ES-I3 (cell line): ENCODE measurements at regions not wholly inside any gene's neighbourhood (a gene's known extent, or its start where the extent isn't known, plus 50 kb on each side); places are given as distances from the start of the nearest gene placed in this dataset.
"Not testable (repeated sequence)": the region's sequence is repeated elsewhere in the genome, so short reads cannot be mapped to it uniquely, and the experiment has no call there.

Source experiments
- H3K36me3 ChIP-seq: 2 replicates; pipeline ENCODE4 v1.6.1; 2013; ENCODE audit warnings: mild to moderate bottlenecking, low read length, control low read depth, moderate library complexity; ENCODE audit not compliant: insufficient read depth
- H3K4me1 ChIP-seq: 2 replicates; pipeline ENCODE4 v1.6.1; 2013; ENCODE audit warnings: mild to moderate bottlenecking, control low read depth, low read length; ENCODE audit not compliant: insufficient read depth
- H3K9ac ChIP-seq: 2 replicates; pipeline ENCODE4 v1.6.1; 2013; ENCODE audit warnings: low read depth, mild to moderate bottlenecking, low read length, moderate library complexity
- H3K9me3 ChIP-seq: 2 replicates; pipeline ENCODE4 v1.6.1; 2013; ENCODE audit warnings: mild to moderate bottlenecking, low read length, moderate library complexity; ENCODE audit not compliant: control insufficient read depth, insufficient read depth

DNA sequence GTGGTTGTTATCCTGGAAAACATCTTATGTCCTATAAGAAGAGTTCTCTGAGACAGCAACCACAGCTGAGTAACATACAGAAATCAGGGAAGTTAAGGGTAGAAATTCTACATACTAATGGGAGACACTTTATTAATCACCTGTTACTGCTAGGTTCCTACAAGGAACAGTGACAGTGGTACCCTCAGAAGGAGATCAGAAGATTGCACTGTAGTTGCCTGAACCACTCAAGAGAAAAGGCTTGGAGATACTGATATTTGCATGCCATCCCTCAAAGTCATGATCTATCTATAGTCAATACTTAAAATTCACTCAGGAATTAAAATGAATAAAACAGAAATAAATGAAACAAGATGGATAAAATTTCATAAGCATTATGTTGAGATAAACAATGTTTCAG is 136.0 kb downstream of the LMLN start:
- no peak overlapping the region for H3K9ac ChIP-seq
- no peaks in the 10 kb centered on the region for H3K9me3 ChIP-seq
- no peaks in the 10 kb centered on the region for H3K36me3 ChIP-seq
- no peaks in the 10 kb centered on the region for H3K4me1 ChIP-seq

- Histone ChIP-seq H3K9ac (no peak overlapping the region), H3K4me1 (no peaks in the 10 kb centered on the region), H3K9me3 (no peaks in the 10 kb centered on the region), H3K36me3 (no peaks in the 10 kb centered on the region)
Measured at GRCh38 chr3:198097048-198097447, 137.0 kb downstream of the LMLN start.

GRCh38 chr3:198098661-198099081 is 138.7 kb downstream of the LMLN start:
- H3K9ac ChIP-seq, H3K4me1 ChIP-seq, H3K36me3 ChIP-seq: not testable (repeated sequence)

GRCh38 chr3:198103070-198103469 is 143.1 kb downstream of the LMLN start:
- not testable (repeated sequence) for H3K4me1 ChIP-seq, H3K9me3 ChIP-seq, H3K9ac ChIP-seq, H3K36me3 ChIP-seq

More at GRCh38 chr3:198098661-198099081, 138.7 kb downstream of the LMLN start:
- not testable (repeated sequence) for H3K9me3 ChIP-seq

DNA sequence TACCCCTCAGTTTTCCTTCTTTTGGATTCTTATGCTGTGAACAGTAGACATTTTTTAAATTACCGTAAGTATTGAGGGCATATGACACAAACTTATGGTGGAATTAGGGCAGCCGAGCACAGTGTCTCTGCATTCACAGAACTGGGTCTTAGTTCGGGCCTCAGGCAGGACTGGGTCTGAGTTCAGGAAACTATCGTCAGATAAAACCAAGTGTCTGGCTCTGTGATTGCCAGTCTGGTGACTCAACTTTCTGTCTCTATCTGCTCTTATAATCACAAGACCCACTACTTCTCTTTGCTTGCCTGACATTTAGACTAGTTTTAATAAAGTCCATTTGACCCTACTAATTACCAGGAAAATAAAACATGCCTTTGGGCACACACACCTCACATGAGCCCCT is 146.2 kb downstream of the LMLN start:
- H3K9ac ChIP-seq: no peak overlapping the region
- no peaks in the 10 kb centered on the region for H3K36me3 ChIP-seq
- no peaks in the 10 kb centered on the region for H3K9me3 ChIP-seq
- H3K4me1 ChIP-seq: no peaks in the 10 kb centered on the region

GRCh38 chr3:198107840-198108734 is 148.1 kb downstream of the LMLN start:
- Histone ChIP-seq H3K9ac (no peak overlapping the region), H3K36me3 (no peaks in the 10 kb centered on the region), H3K4me1 (no peaks in the 10 kb centered on the region), H3K9me3 (no peaks in the 10 kb centered on the region; the same call in 1 of the 2 replicates)

GRCh38 chr3:198109883-198110282 is 149.9 kb downstream of the LMLN start:
- H3K9me3 ChIP-seq: no peaks in the 10 kb centered on the region; the same call in 1 of the 2 replicates
- no peaks in the 10 kb centered on the region for H3K4me1 ChIP-seq
- no peaks in the 10 kb centered on the region for H3K36me3 ChIP-seq
- H3K9ac ChIP-seq: no peak overlapping the region

DNA sequence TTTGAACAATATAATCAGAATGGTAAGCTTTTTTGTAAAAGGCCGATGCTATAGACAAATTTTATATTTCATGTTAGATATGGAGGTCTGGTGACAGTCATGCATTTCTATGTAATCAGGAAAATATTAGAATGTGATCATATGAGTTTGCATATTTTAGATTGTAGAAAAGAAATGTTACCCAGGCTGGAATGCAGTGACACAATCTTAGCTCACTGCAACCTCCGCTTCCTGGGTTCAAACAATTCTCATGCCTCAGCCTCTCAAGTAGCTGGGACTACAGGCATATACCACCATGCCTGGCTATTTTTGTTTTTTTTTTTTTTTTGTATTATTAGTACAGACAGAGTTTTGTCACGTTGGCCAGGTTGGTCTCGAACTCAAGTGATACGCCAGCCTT is 152.0 kb downstream of the LMLN start:
- no peak overlapping the region for H3K9ac ChIP-seq
- no peaks in the 10 kb centered on the region for H3K4me1 ChIP-seq
- no peaks in the 10 kb centered on the region; the same call in 1 of the 2 replicates for H3K9me3 ChIP-seq
- H3K36me3 ChIP-seq: no peaks in the 10 kb centered on the region

- no peaks in the 10 kb centered on the region for H3K4me1 ChIP-seq
Measured at GRCh38 chr3:198113206-198114053, 153.4 kb downstream of the LMLN start.

DNA sequence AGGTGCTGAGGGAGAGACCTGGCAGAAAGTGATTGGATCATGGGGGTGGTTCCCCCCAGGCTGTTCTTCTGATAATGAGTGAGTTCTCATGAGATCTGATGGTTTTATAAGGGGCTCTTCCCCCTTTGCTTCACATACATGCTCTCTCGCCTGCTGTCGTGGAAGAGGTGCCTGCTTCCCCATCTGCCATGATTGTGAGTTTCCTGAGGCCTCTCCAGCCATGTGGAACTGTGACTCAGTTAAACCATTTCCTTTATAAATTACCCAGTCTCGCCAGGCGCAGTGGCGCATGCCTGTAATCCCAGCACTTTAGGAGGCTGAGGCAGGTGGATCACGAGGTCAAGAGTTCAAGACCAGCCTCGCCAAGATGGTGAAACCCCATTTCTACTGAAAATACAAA is 154.5 kb downstream of the LMLN start:
- not testable (repeated sequence) for H3K9me3 ChIP-seq, H3K9ac ChIP-seq, H3K36me3 ChIP-seq, H3K4me1 ChIP-seq

More at GRCh38 chr3:198113206-198114053, 153.4 kb downstream of the LMLN start:
- H3K36me3 ChIP-seq: no peaks in the 10 kb centered on the region
- no peaks in the 10 kb centered on the region; the same call in 1 of the 2 replicates for H3K9me3 ChIP-seq
- peak overlapping the region; percentile 5; the same call in 1 of the 2 replicates for H3K9ac ChIP-seq

GRCh38 chr3:198122184-198122583 is 162.2 kb downstream of the LMLN start:
- H3K36me3 ChIP-seq, H3K4me1 ChIP-seq, H3K9me3 ChIP-seq, H3K9ac ChIP-seq: not testable (repeated sequence)

DNA sequence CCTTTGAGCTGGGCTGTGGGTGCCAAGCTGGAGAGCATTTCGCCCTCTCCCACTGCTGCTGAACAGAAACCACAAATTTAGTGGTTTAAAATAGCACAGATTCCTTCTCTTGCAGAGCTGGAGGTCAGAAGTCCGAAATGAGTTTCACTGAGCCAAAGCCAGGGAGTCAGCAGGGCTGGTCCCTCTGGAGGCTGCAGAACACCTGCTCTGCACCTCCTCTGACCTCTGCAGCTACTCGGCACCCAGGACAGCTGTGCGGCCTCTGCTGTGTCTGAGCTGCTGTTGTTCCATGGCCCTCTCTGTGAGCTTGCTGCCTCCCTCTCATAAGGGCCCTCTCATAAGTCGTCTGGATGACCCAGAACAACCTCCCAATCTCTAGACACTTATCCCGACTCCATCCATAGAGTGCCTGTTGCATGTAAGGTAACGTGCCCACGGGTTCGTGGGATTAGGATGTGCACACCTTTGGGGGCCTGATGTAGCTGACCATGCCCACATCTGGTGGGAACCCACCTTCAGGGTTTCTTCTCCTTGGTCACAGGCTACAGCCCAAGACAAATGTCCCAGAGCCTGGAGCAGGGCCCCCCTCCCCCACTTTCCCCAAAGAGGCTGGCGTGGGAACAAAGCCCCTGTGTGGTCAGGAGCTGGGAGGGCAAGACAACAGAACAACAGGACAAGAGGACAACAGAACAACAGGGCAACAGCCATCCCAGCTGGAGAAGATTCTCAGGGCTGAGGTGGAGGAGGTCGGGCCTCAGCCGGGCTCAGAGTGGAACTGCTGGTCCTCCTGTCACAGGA is 177.2 kb downstream of the LMLN start:
- not testable (repeated sequence) for H3K9me3 ChIP-seq, H3K4me1 ChIP-seq, H3K9ac ChIP-seq, H3K36me3 ChIP-seq

DNA sequence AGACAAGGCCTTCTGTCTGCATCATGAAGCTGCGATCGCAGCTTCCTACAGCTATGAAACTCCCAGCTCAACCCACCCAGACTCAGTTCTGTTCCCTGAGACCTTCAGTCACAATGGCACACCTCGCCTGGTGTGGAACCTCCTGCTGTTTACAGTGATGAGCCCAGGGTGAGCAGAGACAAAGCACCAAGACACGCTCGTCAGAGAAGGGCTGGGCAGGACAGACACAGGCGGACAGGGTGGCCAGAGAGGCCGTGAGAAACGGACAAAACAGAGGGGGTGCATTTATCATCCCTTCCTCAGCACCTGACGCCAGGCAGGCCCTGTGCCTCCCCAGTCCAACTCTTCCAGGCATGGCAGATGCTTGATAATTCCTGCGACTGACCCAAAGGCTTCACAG is 178.2 kb downstream of the LMLN start:
- H3K4me1 ChIP-seq, H3K36me3 ChIP-seq, H3K9me3 ChIP-seq, H3K9ac ChIP-seq: not testable (repeated sequence)

GRCh38 chr3:198139037-198139436 is 179.0 kb downstream of the LMLN start:
- not testable (repeated sequence) for H3K9me3 ChIP-seq, H3K4me1 ChIP-seq, H3K36me3 ChIP-seq, H3K9ac ChIP-seq
